Lower leg skin (tissue), 3 donors: ENCODE measurements at regions not wholly inside any gene's neighbourhood (a gene's known extent, or its start where the extent isn't known, plus 50 kb on each side); places are given as distances from the start of the nearest gene placed in this dataset.

ENCODE experiments used
- CTCF ChIP-seq, 3 donors: fragments of 450-650 bp; IDR thresholded peaks; one replicate each; pipeline ENCODE4 v1.5.1; 2016; ENCODE audit warnings: antibody characterized with exemption in 3 of 3, mild to moderate bottlenecking in 3 of 3, moderate library complexity in 2 of 3
- POLR2A ChIP-seq, 2 donors: fragments of 450-650 bp; IDR thresholded peaks; one replicate each; pipeline ENCODE4 v1.6.1; 2016 to 2017; ENCODE audit warnings: antibody characterized with exemption in 2 of 2, mild to moderate bottlenecking in 1 of 2, moderate library complexity in 1 of 2

- no peak for TF ChIP-seq CTCF (IDR thresholded peaks at IDR 0.05)
- no peak for TF ChIP-seq POLR2A (IDR thresholded peaks at IDR 0.05)
Observed at GRCh38 chr9:108469654-108470053, 386.1 kb downstream of the ACTL7B start.
